B cell (primary cell): ENCODE measurements at regions not wholly inside any gene's neighbourhood (a gene's known extent, or its start where the extent isn't known, plus 50 kb on each side); places are given as distances from the start of the nearest gene placed in this dataset.

Source experiments
- CTCF ChIP-seq: fragments of 200-600 bp; IDR thresholded peaks from one replicate; pipeline ENCODE4 v1.8.0; 2022; ENCODE audit warnings: antibody characterized with exemption, mild to moderate bottlenecking
- EZH2 ChIP-seq: IDR thresholded peaks from 2 replicates; pipeline ENCODE4 v1.6.1; 2012; ENCODE audit warnings: borderline replicate concordance, low read depth, mild to moderate bottlenecking, moderate library complexity, low read length; ENCODE audit not compliant: insufficient read depth, poor library complexity, severe bottlenecking

GRCh38 chr12:47591361-47591791 lies 114.5 kb downstream of the RPAP3 start:
- no peak for TF ChIP-seq CTCF
- no peak for TF ChIP-seq EZH2
